Suppressor macrophage (primary cell): ENCODE measurements at regions not wholly inside any gene's neighbourhood (a gene's known extent, or its start where the extent isn't known, plus 50 kb on each side); places are given as distances from the start of the nearest gene placed in this dataset.

Source experiments
- DNase-seq, 4 experiments: peaks; one replicate each; pipeline ENCODE4 v3.0.0-alpha.2; 2020 to 2022

GRCh38 chr18:78519394-78520062, 460.1 kb upstream of the SALL3 start:
- no peak for DNase-seq

DNA sequence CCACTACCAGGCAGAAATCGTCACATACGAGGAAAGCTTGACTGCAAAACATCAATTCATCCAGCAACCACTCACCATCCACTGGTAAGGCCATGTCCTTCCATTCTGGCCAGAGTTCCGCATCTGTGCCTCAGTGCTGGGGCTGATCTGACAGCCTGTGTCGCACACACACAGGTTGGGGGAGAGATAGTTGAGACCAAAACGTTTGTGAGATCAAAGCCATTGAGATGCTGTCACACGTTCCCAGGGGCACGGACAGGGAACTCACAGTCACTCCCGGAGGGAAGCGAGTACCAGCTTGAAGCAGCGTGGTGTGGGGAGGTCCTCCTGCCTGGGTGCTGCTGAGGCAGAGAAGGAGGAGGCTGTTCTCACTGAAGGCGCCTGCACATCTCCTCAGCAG, 458.5 kb upstream of the SALL3 start:
- DNase-seq: no peak

- DNase-seq: no peak
These were observed 457.9 kb upstream of the SALL3 start for GRCh38 chr18:78521744-78522143.

- no peak for DNase-seq
These were observed 457.1 kb upstream of the SALL3 start for GRCh38 chr18:78522507-78522906.

GRCh38 chr18:78523850-78524249, 455.8 kb upstream of the SALL3 start:
- DNase-seq: no peak

- DNase-seq: peak in 2 of 4 experiments; percentile 24 to 33
These were observed 454.1 kb upstream of the SALL3 start for GRCh38 chr18:78525366-78526111.

DNA sequence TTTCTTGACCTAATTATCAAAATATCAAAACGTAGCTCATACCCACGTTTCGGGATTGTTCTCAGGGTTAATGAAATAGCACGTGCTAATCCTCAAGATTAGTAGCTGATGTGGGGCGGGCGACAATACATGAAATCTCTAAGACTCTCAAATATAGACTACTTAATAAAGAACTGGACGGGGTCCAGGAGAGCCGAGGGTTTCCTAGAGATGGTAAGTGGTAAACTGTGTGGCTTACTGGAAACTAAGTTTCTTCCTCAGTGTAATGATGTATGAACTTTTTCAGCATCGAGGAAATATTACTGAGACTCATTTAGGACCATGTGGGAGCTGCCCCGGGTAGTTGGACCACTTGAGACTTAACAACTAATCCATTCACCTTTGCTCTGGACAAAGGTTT, 453.3 kb upstream of the SALL3 start:
- no peak for DNase-seq

- DNase-seq: no peak
These were observed 452.5 kb upstream of the SALL3 start for GRCh38 chr18:78526923-78527711.

GRCh38 chr18:78527984-78528383, 451.6 kb upstream of the SALL3 start:
- no peak for DNase-seq

GRCh38 chr18:78528411-78529258, 451.0 kb upstream of the SALL3 start:
- no peak for DNase-seq

- no peak for DNase-seq
These were observed 448.0 kb upstream of the SALL3 start for GRCh38 chr18:78531637-78532036.

DNA sequence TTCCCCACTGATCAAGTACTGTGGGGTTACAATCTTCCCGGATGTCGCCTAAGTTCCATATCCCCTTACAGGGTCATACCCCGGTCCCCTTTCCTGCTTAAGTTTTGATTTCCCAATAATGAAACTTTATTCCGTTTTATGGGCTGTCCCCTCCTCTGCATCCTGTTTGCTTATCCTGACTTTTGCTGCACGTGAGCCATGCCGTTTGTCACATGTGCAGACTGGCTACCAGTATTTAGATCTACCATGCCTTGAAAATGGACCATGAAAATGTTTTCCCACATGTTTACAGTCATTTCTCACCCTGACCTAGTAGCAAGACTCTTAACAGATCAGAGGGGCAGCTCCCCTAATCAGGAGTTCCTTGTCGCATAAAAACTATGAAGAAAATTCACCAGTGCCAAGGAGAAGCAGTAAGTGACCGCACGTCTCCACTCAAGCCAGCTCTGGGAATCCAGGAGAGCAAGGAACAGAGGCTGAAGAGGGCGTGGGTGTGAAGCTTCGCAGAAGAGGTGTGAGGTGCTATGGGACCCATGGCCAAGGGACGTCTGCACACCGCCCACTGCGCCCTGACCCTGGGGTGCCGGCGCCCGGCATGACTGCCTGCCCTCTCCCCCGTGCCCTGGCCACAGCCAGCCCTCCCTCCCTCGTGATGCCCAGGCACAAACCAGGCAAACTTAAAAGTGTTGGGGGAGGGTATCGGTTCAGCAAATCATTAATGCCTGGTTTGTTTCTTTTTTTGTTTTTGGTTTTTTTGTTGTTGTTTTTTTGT, 440.8 kb upstream of the SALL3 start:
- DNase-seq: no peak

GRCh38 chr18:78540636-78541529, 438.7 kb upstream of the SALL3 start:
- DNase-seq: no peak

DNA sequence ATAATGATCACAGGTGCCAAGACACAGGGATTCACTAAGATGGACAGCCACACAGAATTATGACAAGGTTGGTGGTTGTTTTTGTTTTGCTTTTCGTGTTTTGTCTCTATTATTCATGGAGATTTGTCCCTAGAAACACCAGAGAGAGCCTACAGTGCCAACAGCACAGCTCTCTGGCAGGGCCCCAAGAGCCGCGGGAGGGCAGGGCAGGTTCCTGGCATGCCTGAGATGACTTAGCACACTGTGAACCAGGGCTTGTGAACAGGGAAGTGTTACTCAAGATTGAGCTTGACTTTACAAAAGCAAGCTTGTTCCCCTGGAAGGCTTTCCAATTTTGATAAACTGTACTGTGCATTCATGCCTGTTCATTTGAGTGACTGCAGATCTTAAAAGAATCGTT, 437.4 kb upstream of the SALL3 start:
- DNase-seq: peak in 3 of 4 experiments; percentile 10 to 41 (median 37)

- DNase-seq: no peak
These were observed 436.4 kb upstream of the SALL3 start for GRCh38 chr18:78543201-78543725.

GRCh38 chr18:78546281-78546680, 433.3 kb upstream of the SALL3 start:
- DNase-seq: no peak

- DNase-seq: no peak
These were observed 431.8 kb upstream of the SALL3 start for GRCh38 chr18:78547817-78548216.

DNA sequence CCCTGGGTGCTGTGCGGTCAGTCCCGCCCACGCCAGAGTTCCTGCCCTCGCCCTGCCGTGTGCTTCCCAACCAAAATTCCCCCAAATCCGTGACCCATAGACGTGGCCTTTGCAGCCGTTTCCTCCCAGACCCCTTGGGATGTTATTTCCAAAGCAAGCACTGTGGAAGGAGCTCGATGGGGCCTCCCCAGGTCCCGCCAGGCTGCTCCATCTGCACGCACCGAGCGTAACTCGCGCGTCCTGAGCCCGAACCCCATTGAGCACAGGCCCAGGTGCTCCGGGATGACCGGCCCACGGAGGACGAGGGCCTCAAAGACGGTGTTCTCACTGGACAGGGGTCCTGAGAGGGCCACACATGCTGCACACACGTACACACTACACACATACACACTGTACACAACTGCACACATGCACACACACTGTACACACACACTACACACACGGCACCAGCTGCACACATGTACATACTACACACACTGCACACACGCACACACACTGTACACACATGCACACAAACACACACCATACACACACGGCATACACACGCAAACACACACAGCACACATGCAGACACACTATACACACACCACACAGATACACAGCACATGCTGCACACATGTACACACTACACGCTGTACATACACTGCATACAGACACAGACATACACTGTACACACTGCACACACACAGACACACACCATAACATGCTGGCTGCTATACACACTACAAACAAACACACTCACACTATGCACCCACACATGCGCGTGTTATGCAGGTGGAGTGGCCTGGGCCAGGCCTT, 431.2 kb upstream of the SALL3 start:
- DNase-seq: no peak

DNA sequence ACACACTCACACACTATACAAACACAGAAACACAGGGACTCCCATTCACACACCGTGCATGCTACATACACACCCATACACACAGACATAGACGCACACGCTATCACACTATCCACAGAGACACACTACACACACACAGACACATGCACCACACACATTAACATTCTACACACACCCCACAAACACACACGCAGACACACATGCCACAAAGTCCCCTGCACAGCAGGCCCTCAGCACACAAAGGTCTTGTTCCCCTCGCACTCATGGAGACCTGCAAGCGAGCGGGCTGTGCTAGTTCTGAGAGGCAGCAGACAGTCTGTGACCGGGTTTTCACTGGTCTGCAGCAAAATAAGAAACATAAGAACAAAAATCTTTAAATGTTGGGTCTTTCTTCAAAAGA, 429.6 kb upstream of the SALL3 start:
- no peak for DNase-seq
